Neuronal stem cell (in vitro differentiated cells): ENCODE measurements at regions not wholly inside any gene's neighbourhood (a gene's known extent, or its start where the extent isn't known, plus 50 kb on each side); places are given as distances from the start of the nearest gene placed in this dataset.

Source experiments
- DNase-seq: peaks from one replicate; pipeline ENCODE4 v3.0.0-alpha.2; 2013; ENCODE audit warnings: low spot score
- H2AFZ ChIP-seq: one replicate; pipeline ENCODE4 v1.6.1; 2013; ENCODE audit warnings: mild to moderate bottlenecking, low read length, inconsistent platforms
- H2AK5ac ChIP-seq: 2 replicates; pipeline ENCODE4 v1.6.1; 2013; ENCODE audit warnings: low read depth, mild to moderate bottlenecking, inconsistent platforms, low read length, moderate library complexity, mixed read lengths
- H2BK120ac ChIP-seq: 2 replicates; pipeline ENCODE4 v1.6.1; 2013; ENCODE audit warnings: low read depth, mild to moderate bottlenecking, inconsistent platforms, low read length, moderate library complexity, mixed read lengths
- H2BK12ac ChIP-seq: one replicate; pipeline ENCODE4 v1.6.1; 2013; ENCODE audit warnings: low read length, inconsistent platforms
- H2BK15ac ChIP-seq: 2 replicates; pipeline ENCODE4 v1.6.1; 2013; ENCODE audit warnings: mild to moderate bottlenecking, low read length, inconsistent platforms, mixed read lengths
- H2BK5ac ChIP-seq: one replicate; pipeline ENCODE4 v1.6.1; 2013; ENCODE audit warnings: inconsistent platforms, mild to moderate bottlenecking, low read length, moderate library complexity
- H3K14ac ChIP-seq: one replicate; pipeline ENCODE4 v1.6.1; 2013; ENCODE audit warnings: low read length, inconsistent platforms
- H3K18ac ChIP-seq: 2 replicates; pipeline ENCODE4 v1.6.1; 2013; ENCODE audit warnings: low read length, inconsistent platforms
- H3K23ac ChIP-seq: 2 replicates; pipeline ENCODE4 v1.6.1; 2013; ENCODE audit warnings: low read depth, mild to moderate bottlenecking, mixed read lengths, low read length, inconsistent platforms; ENCODE audit not compliant: poor library complexity
- H3K27ac ChIP-seq: replicated peaks from 3 replicates; pipeline ENCODE4 v1.5.1; 2013; ENCODE audit warnings: low read length, inconsistent platforms
- H3K27me3 ChIP-seq, 3 experiments: 2 replicates each; pipeline ENCODE4 v1.6.1; 2013; ENCODE audit warnings: low read length in 3 of 3, mild to moderate bottlenecking in 2 of 3, inconsistent platforms in 1 of 3, low read depth in 1 of 3, mixed read lengths in 1 of 3, moderate library complexity in 1 of 3; ENCODE audit not compliant: control insufficient read depth in 3 of 3, insufficient read depth in 3 of 3
- H3K36me3 ChIP-seq, 2 donors: replicated peaks in 1 of 2; 2 replicates each; pipeline ENCODE4 v1.6.1; 2013; ENCODE audit warnings: low read length in 2 of 2; ENCODE audit not compliant: control insufficient read depth in 2 of 2, insufficient read depth in 2 of 2
- H3K4ac ChIP-seq: 2 replicates; pipeline ENCODE4 v1.6.1; 2013; ENCODE audit warnings: inconsistent platforms, mild to moderate bottlenecking, low read length, moderate library complexity
- H3K4me1 ChIP-seq, 2 donors: 1 replicate in 1 of 2; 2 replicates in 1 of 2; pipeline ENCODE4 v1.6.1; 2013; ENCODE audit warnings: low read length in 2 of 2, low read depth in 1 of 2; ENCODE audit not compliant: control insufficient read depth in 2 of 2, insufficient read depth in 1 of 2
- H3K4me2 ChIP-seq: one replicate; pipeline ENCODE4 v1.6.1; 2013; ENCODE audit warnings: mild to moderate bottlenecking, low read length, inconsistent platforms; ENCODE audit not compliant: insufficient read depth, poor library complexity, severe bottlenecking
- H3K4me3 ChIP-seq, 2 donors: 2 replicates each; pipeline ENCODE4 v1.5.1; 2013; ENCODE audit warnings: low read length in 2 of 2, mild to moderate bottlenecking in 2 of 2, inconsistent platforms in 1 of 2, moderate library complexity in 1 of 2
- H3K79me1 ChIP-seq: one replicate; pipeline ENCODE4 v1.6.1; 2013; ENCODE audit warnings: low read depth, mild to moderate bottlenecking, inconsistent platforms, low read length, moderate library complexity
- H3K9ac ChIP-seq: one replicate; pipeline ENCODE4 v1.6.1; 2013; ENCODE audit warnings: mild to moderate bottlenecking, low read depth, low read length, inconsistent platforms; ENCODE audit not compliant: poor library complexity
- H3K9me3 ChIP-seq, 2 donors: replicated peaks in 1 of 2; 2 replicates each; pipeline versions ENCODE3 to v1.6.1; 2013; ENCODE audit warnings: low read length in 2 of 2, mild to moderate bottlenecking in 2 of 2, inconsistent platforms in 1 of 2, low read depth in 1 of 2, mixed read lengths in 1 of 2, moderate library complexity in 1 of 2; ENCODE audit not compliant: control insufficient read depth in 2 of 2, insufficient read depth in 1 of 2
- H4K8ac ChIP-seq: one replicate; pipeline ENCODE4 v1.6.1; 2013; ENCODE audit warnings: low read depth, mild to moderate bottlenecking, inconsistent platforms, low read length, moderate library complexity
- H4K91ac ChIP-seq: one replicate; pipeline ENCODE4 v1.6.1; 2013; ENCODE audit warnings: low read length, low read depth, mild to moderate bottlenecking, inconsistent platforms; ENCODE audit not compliant: poor library complexity
- WGBS, 2 donors: extraction: QIAGEN DNeasy Blood & Tissue Kit; methylation state at CpG; one replicate each; pipeline ENCODE4 v1.1.7; 2013; ENCODE audit warnings: missing lambda C conversion rate in 2 of 2, mixed read lengths in 1 of 2; ENCODE audit not compliant: insufficient read length in 2 of 2, insufficient replicate concordance in 1 of 2; ENCODE audit errors: extremely low coverage in 2 of 2; 5-methylcytosine and 5-hydroxymethylcytosine counted together

DNA sequence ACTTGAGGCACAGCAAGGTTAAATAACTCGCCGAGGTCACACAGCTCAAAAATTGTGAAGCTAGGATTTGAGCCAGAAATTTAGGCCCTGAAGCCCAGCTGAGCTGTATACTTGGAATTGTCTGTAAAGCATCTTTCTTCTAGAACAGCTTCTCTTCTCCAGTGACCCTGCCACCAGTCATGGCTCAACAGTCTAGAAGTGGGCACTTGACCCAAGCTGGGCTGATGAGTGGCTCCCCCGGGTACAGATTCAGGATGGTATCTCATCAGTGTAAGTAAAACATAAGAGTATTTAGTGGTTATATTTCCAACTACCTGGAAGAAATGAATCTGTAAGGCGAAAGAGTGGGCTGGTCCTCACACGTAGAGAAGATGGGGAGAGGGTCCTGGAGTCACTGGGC is 243.9 kb upstream of the GPR26 start:
- Histone ChIP-seq H4K8ac (no peak overlapping the region), H3K9ac (no peak overlapping the region), H3K4me3 (no peak overlapping the region), H3K14ac (no peak overlapping the region), H3K27me3 (peaks cover 0 to 5% (median 3%) of the 10 kb centered on the region in 3 experiments), H2BK15ac (no peak overlapping the region), H4K91ac (no peak overlapping the region), H3K27ac (no peak overlapping the region), H2AK5ac (no peak overlapping the region), H3K79me1 (no peaks in the 10 kb centered on the region), H2BK12ac (no peak overlapping the region), H3K4me2 (no peak overlapping the region), H3K9me3 (no peaks in the 10 kb centered on the region), H2AFZ (no peak overlapping the region), H3K4ac (no peak overlapping the region), H3K23ac (no peak overlapping the region), H3K4me1 (no peaks in the 10 kb centered on the region), H3K18ac (no peak overlapping the region), H2BK5ac (no peak overlapping the region), H3K36me3 (no peaks in the 10 kb centered on the region), H2BK120ac (no peak overlapping the region)
- DNase-seq = no peak
- no CpG with 5 or more reads among the region's 5 CpGs for WGBS, 2 donors

- no peaks in the 10 kb centered on the region for H3K36me3 ChIP-seq
- H3K14ac ChIP-seq = no peak overlapping the region
- H3K23ac ChIP-seq = no peak overlapping the region
- no CpG with 5 or more reads among the region's 6 CpGs for WGBS, 2 donors
- H3K9me3 ChIP-seq = no peaks in the 10 kb centered on the region
- H3K9ac ChIP-seq = no peak overlapping the region
- H3K4me2 ChIP-seq = no peak overlapping the region
- H4K91ac ChIP-seq = no peak overlapping the region
- no peak for DNase-seq
- H3K4me1 ChIP-seq = no peaks in the 10 kb centered on the region
- no peak overlapping the region for H2BK12ac ChIP-seq
- H3K27me3 ChIP-seq = peaks cover 0 to 19% (median 3%) of the 10 kb centered on the region in 3 experiments
- no peak overlapping the region for H3K27ac ChIP-seq
- H3K79me1 ChIP-seq = no peaks in the 10 kb centered on the region
- H2BK120ac ChIP-seq = no peak overlapping the region
- no peak overlapping the region for H3K4me3 ChIP-seq
- H2BK5ac ChIP-seq = no peak overlapping the region
- H3K4ac ChIP-seq = no peak overlapping the region
- no peak overlapping the region for H2AFZ ChIP-seq
- H3K18ac ChIP-seq = no peak overlapping the region
- no peak overlapping the region for H2AK5ac ChIP-seq
- H2BK15ac ChIP-seq = no peak overlapping the region
- no peak overlapping the region for H4K8ac ChIP-seq
These were observed 241.6 kb upstream of the GPR26 start for GRCh38 chr10:123424537-123424936.

GRCh38 chr10:123425680-123426079 is 240.5 kb upstream of the GPR26 start:
- H2BK15ac ChIP-seq = no peak overlapping the region
- no peak overlapping the region for H3K4ac ChIP-seq
- no peak overlapping the region for H3K23ac ChIP-seq
- no peaks in the 10 kb centered on the region for H3K79me1 ChIP-seq
- H2AFZ ChIP-seq = no peak overlapping the region
- no peak for DNase-seq
- no peak overlapping the region for H4K91ac ChIP-seq
- WGBS, 2 donors = no CpG with 5 or more reads among the region's 6 CpGs
- no peak overlapping the region for H3K27ac ChIP-seq
- H3K4me2 ChIP-seq = no peak overlapping the region
- H3K36me3 ChIP-seq = no peaks in the 10 kb centered on the region
- no peak overlapping the region for H3K9ac ChIP-seq
- peaks cover 0 to 20% (median 3%) of the 10 kb centered on the region in 3 experiments for H3K27me3 ChIP-seq
- no peak overlapping the region for H2BK120ac ChIP-seq
- no peaks in the 10 kb centered on the region for H3K9me3 ChIP-seq
- no peak overlapping the region for H4K8ac ChIP-seq
- H2AK5ac ChIP-seq = no peak overlapping the region
- no peak overlapping the region for H2BK5ac ChIP-seq
- no peak overlapping the region for H3K4me3 ChIP-seq
- no peak overlapping the region for H3K18ac ChIP-seq
- no peak overlapping the region for H2BK12ac ChIP-seq
- H3K4me1 ChIP-seq = no peaks in the 10 kb centered on the region
- no peak overlapping the region for H3K14ac ChIP-seq

GRCh38 chr10:123427165-123427786 is 238.9 kb upstream of the GPR26 start:
- no peaks in the 10 kb centered on the region for H3K36me3 ChIP-seq
- no peak overlapping the region for H2BK15ac ChIP-seq
- DNase-seq = no peak
- no peak overlapping the region for H4K91ac ChIP-seq
- no peaks in the 10 kb centered on the region for H3K4me1 ChIP-seq
- H3K4me3 ChIP-seq = peak overlapping the region in 1 of 2 donors; percentile 29
- H4K8ac ChIP-seq = no peak overlapping the region
- no peak overlapping the region for H3K27ac ChIP-seq
- H2BK12ac ChIP-seq = no peak overlapping the region
- H2BK5ac ChIP-seq = no peak overlapping the region
- H3K23ac ChIP-seq = no peak overlapping the region
- H3K4ac ChIP-seq = no peak overlapping the region
- WGBS, 2 donors = no CpG with 5 or more reads among the region's 14 CpGs
- H3K27me3 ChIP-seq = peaks cover 0 to 24% (median 3%) of the 10 kb centered on the region in 3 experiments
- H3K9ac ChIP-seq = no peak overlapping the region
- no peaks in the 10 kb centered on the region for H3K79me1 ChIP-seq
- H3K18ac ChIP-seq = peak overlapping the region; percentile 60
- no peak overlapping the region for H3K4me2 ChIP-seq
- no peak overlapping the region for H2BK120ac ChIP-seq
- H3K14ac ChIP-seq = no peak overlapping the region
- no peaks in the 10 kb centered on the region for H3K9me3 ChIP-seq
- H2AK5ac ChIP-seq = no peak overlapping the region
- H2AFZ ChIP-seq = no peak overlapping the region
